Parathyroid adenoma (tissue), 2 donors: ENCODE measurements at regions not wholly inside any gene's neighbourhood (a gene's known extent, or its start where the extent isn't known, plus 50 kb on each side); places are given as distances from the start of the nearest gene placed in this dataset.

Experiments
- H2AFZ ChIP-seq: fragments of 300-600 bp; sonication (generic); one replicate; pipeline ENCODE4 v1.7.0; 2017; ENCODE audit warnings: antibody characterized with exemption, mild to moderate bottlenecking
- H3K27ac ChIP-seq: fragments of 300-600 bp; sonication (generic); one replicate; pipeline ENCODE4 v1.7.0; 2017
- H3K27me3 ChIP-seq: fragments of 300-600 bp; sonication (generic); one replicate; pipeline ENCODE4 v1.7.0; 2017; ENCODE audit warnings: low read length; ENCODE audit not compliant: control insufficient read depth, insufficient read depth
- H3K36me3 ChIP-seq: fragments of 300-600 bp; sonication (generic); one replicate; pipeline ENCODE4 v1.7.0; 2017; ENCODE audit warnings: low read length; ENCODE audit not compliant: control insufficient read depth, insufficient read depth
- H3K4me1 ChIP-seq: fragments of 300-600 bp; sonication (generic); one replicate; pipeline ENCODE4 v1.7.0; 2017; ENCODE audit warnings: control low read depth
- H3K4me2 ChIP-seq: fragments of 300-600 bp; sonication (generic); one replicate; pipeline ENCODE4 v1.7.0; 2017; ENCODE audit warnings: low read length
- H3K4me3 ChIP-seq: fragments of 300-600 bp; sonication (generic); one replicate; pipeline ENCODE4 v1.7.0; 2017; ENCODE audit warnings: low read depth, low read length
- H3K79me2 ChIP-seq: fragments of 300-600 bp; sonication (generic); one replicate; pipeline ENCODE4 v1.7.0; 2017; ENCODE audit warnings: control low read depth
- H3K9ac ChIP-seq: fragments of 300-600 bp; sonication (generic); one replicate; pipeline ENCODE4 v1.7.0; 2017; ENCODE audit warnings: mild to moderate bottlenecking
- H3K9me3 ChIP-seq: fragments of 300-600 bp; sonication (generic); one replicate; pipeline ENCODE4 v1.7.0; 2017; ENCODE audit warnings: low read length; ENCODE audit not compliant: control insufficient read depth
- TF ChIP-seq, protein P1 (sequence below): fragments of 300-600 bp; sonication (generic); IDR thresholded peaks from one replicate; pipeline ENCODE4 v1.7.0; 2017; ENCODE audit warnings: antibody characterized with exemption, mild to moderate bottlenecking
- donor health status: primary hyperparathyroidism.

DNA sequence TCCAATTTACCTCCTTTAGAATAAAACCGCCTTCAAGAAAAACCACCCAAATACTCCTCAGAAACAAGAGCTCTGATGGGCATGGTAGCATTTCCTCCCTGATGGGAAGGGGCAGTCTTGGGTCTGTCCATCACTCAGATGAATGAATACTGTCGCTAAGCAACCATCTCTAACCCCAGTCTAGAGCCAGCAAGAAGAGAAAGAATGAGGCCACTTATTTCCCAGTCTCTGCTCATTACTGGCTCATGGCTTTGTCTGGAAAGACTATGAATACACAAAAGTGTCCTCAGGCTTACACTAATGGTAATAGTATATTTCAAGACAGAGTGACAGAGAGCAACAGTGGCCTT is 51.0 kb upstream of the F3 start:
- Histone ChIP-seq H3K27me3 (no peaks in the 10 kb centered on the region), H3K79me2 (no peaks in the 10 kb centered on the region), H3K9me3 (no peaks in the 10 kb centered on the region), H2AFZ (no peak overlapping the region), H3K9ac (no peak overlapping the region), H3K4me2 (no peak overlapping the region), H3K36me3 (no peaks in the 10 kb centered on the region), H3K4me1 (peaks cover 2% of the 10 kb centered on the region), H3K27ac (no peak overlapping the region), H3K4me3 (no peak overlapping the region)
- TF ChIP-seq, protein P1, sequence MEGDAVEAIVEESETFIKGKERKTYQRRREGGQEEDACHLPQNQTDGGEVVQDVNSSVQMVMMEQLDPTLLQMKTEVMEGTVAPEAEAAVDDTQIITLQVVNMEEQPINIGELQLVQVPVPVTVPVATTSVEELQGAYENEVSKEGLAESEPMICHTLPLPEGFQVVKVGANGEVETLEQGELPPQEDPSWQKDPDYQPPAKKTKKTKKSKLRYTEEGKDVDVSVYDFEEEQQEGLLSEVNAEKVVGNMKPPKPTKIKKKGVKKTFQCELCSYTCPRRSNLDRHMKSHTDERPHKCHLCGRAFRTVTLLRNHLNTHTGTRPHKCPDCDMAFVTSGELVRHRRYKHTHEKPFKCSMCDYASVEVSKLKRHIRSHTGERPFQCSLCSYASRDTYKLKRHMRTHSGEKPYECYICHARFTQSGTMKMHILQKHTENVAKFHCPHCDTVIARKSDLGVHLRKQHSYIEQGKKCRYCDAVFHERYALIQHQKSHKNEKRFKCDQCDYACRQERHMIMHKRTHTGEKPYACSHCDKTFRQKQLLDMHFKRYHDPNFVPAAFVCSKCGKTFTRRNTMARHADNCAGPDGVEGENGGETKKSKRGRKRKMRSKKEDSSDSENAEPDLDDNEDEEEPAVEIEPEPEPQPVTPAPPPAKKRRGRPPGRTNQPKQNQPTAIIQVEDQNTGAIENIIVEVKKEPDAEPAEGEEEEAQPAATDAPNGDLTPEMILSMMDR, result no peak

DNA sequence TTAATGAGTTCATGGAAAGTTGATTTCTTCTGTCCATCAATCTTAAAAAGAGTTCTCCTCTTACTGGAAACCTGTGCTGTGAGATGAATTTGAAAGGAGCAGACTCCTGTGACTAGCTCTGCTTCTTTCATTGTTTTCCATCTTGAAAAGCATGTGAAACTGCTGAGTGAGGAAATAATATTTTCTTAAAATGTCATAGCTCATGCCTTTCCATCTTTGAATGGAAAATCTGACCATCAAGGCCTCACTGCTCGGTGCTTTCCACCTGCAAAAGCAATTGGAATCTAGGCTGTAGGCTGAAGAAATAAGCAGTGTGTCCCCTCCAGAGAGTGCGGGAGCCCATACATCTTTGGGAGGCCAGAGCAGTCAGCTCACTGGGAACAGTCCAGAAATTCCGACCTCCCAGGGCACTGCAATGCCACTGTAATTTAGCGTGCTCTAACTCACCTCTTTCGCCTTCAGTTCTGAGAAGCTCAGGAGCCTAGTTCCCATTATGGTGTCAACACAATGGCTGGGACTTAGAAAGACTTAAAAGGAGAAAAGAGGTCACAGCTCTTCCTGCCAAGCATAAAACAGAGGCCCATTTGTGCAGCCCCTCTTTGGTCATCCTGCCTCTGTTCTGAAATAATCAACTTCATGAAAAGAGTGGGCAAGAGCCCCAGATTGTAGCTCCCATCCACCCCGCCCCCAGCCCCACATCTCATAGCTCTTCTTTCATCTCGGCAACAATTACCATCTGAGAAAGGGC is 50.4 kb upstream of the F3 start:
- Histone ChIP-seq H3K4me3 (no peak overlapping the region), H3K27me3 (no peaks in the 10 kb centered on the region), H3K9me3 (no peaks in the 10 kb centered on the region), H3K9ac (no peak overlapping the region), H3K27ac (no peak overlapping the region), H3K36me3 (no peaks in the 10 kb centered on the region), H3K79me2 (no peaks in the 10 kb centered on the region), H3K4me2 (no peak overlapping the region), H3K4me1 (peaks cover 2% of the 10 kb centered on the region), H2AFZ (no peak overlapping the region)
- TF ChIP-seq, protein P1, result no peak
